ENCODE measurements at regions not wholly inside any gene's neighbourhood (a gene's known extent, or its start where the extent isn't known, plus 50 kb on each side); places are given as distances from the start of the nearest gene placed in this dataset.
"Not testable (repeated sequence)": the region's sequence is repeated elsewhere in the genome, so short reads cannot be mapped to it uniquely, and the experiment has no call there.

- DNase-seq = no peak
Observed at GRCh38 chr7:106583706-106584690, 77.0 kb downstream of the CCDC71L start.

GRCh38 chr7:106583100-106583499, 77.9 kb downstream of the CCDC71L start:
- no peak for DNase-seq

- DNase-seq = no peak
Observed at GRCh38 chr7:106582365-106582764, 78.6 kb downstream of the CCDC71L start.

GRCh38 chr7:106579086-106579485, 81.9 kb downstream of the CCDC71L start:
- not testable (repeated sequence) for DNase-seq

GRCh38 chr7:106575138-106575823, 85.7 kb downstream of the CCDC71L start:
- no peak for DNase-seq

- DNase-seq = no peak
Observed at GRCh38 chr7:106573738-106574137, 87.2 kb downstream of the CCDC71L start.

- no peak for DNase-seq
Observed at GRCh38 chr7:106573125-106573663, 87.8 kb downstream of the CCDC71L start.

GRCh38 chr7:106572394-106573124, 88.4 kb downstream of the CCDC71L start:
- DNase-seq = no peak

GRCh38 chr7:106571563-106571962, 89.4 kb downstream of the CCDC71L start:
- DNase-seq = no peak

- no peak for DNase-seq
Observed at GRCh38 chr7:106570948-106571418, 90.0 kb downstream of the CCDC71L start.

GRCh38 chr7:106570146-106570545, 90.8 kb downstream of the CCDC71L start:
- DNase-seq = no peak

- DNase-seq = no peak
Observed at GRCh38 chr7:106569500-106569929, 91.4 kb downstream of the CCDC71L start.

GRCh38 chr7:106568680-106569499, 92.1 kb downstream of the CCDC71L start:
- DNase-seq = no peak

GRCh38 chr7:106568002-106568679, 92.8 kb downstream of the CCDC71L start:
- no peak for DNase-seq

GRCh38 chr7:106567204-106568001, 93.6 kb downstream of the CCDC71L start:
- not testable (repeated sequence) for DNase-seq

GRCh38 chr7:106566672-106567071, 94.3 kb downstream of the CCDC71L start:
- DNase-seq = no peak

GRCh38 chr7:106566196-106566595, 94.8 kb downstream of the CCDC71L start:
- DNase-seq = no peak

- no peak for DNase-seq
Observed at GRCh38 chr7:106565428-106565827, 95.5 kb downstream of the CCDC71L start.

- DNase-seq = no peak
Observed at GRCh38 chr7:106563466-106564150, 97.3 kb downstream of the CCDC71L start.

Data from skin of body (tissue), 1 donor.